T-cell (primary cell): ENCODE measurements at regions not wholly inside any gene's neighbourhood (a gene's known extent, or its start where the extent isn't known, plus 50 kb on each side); places are given as distances from the start of the nearest gene placed in this dataset.

Experiments used
- ATAC-seq, 4 experiments: fragments of 200-7000 bp in 3 of 4; fragments of 150-1000 bp in 1 of 4; cut with Tn5 transposase; replicated peaks in 1 of 4; 1 replicate in 3 of 4; 2 replicates in 1 of 4; pipeline ENCODE4 v1.10.0; 2021; ENCODE audit warnings: moderate library complexity in 3 of 4, mild to moderate bottlenecking in 2 of 4, moderate number of reproducible peaks in 1 of 4
- CTCF ChIA-PET, 2 donors: fragments of 300-600 bp; sonication (Branson Sonifier 250); formaldehyde crosslinking; loops; one replicate each; lab custom pipeline; 2022; ENCODE audit warnings: antibody characterized with exemption in 2 of 2; lab: Charles Lee
- POLR2A ChIA-PET, 2 donors: fragments of 300-600 bp; sonication (Branson Sonifier 250); formaldehyde crosslinking; loops; one replicate each; lab custom pipeline; 2022; ENCODE audit warnings: antibody characterized with exemption in 2 of 2; lab: Charles Lee
- DNase-seq, 35 experiments: peaks; one replicate each; pipeline versions ENCODE4 v3.0.0 to v3.0.0-alpha.2; 2013 to 2023
- H3K27ac ChIP-seq: one replicate; pipeline ENCODE4 v1.5.1; 2013; ENCODE audit warnings: low read length
- H3K27me3 ChIP-seq, 2 experiments: replicated peaks in 1 of 2; 1 replicate in 1 of 2; 2 replicates in 1 of 2; pipeline versions ENCODE4 v1.6.1 to v1.7.0; 2013; ENCODE audit warnings: low read length in 1 of 2, mixed read lengths in 1 of 2; ENCODE audit not compliant: control insufficient read depth in 2 of 2, insufficient read depth in 2 of 2; ENCODE audit errors: extremely low read depth in 1 of 2
- H3K36me3 ChIP-seq, 2 donors: 1 replicate in 1 of 2; 2 replicates in 1 of 2; pipeline versions ENCODE4 v1.6.1 to v1.7.0; 2013; ENCODE audit warnings: low read length in 1 of 2; ENCODE audit not compliant: control insufficient read depth in 2 of 2, insufficient read depth in 1 of 2; ENCODE audit errors: extremely low read depth in 1 of 2
- H3K4me1 ChIP-seq, 2 experiments: 1 replicate in 1 of 2; 2 replicates in 1 of 2; pipeline versions ENCODE4 v1.6.1 to v1.7.0; 2013; ENCODE audit warnings: low read length in 2 of 2, mixed read lengths in 1 of 2; ENCODE audit not compliant: insufficient read depth in 2 of 2, control insufficient read depth in 1 of 2; ENCODE audit errors: extremely low read depth in 1 of 2
- H3K4me3 ChIP-seq, 2 donors: 1 replicate in 1 of 2; 2 replicates in 1 of 2; pipeline versions ENCODE4 v1.5.1 to v1.7.0; 2013; ENCODE audit warnings: mild to moderate bottlenecking in 2 of 2, low read length in 1 of 2, moderate library complexity in 1 of 2; ENCODE audit not compliant: control insufficient read depth in 1 of 2; ENCODE audit errors: extremely low read depth in 1 of 2
- H3K9me3 ChIP-seq: 2 replicates; pipeline ENCODE4 v1.7.0; 2013
- H3K27ac Mint-ChIP-seq, 2 donors: one replicate each; pipeline ENCODE4 v1.8.0; 2020 to 2021; ENCODE audit warnings: mild to moderate bottlenecking in 2 of 2, mixed read lengths in 2 of 2
- H3K27me3 Mint-ChIP-seq, 2 donors: one replicate each; pipeline ENCODE4 v1.8.0; 2021 to 2022; ENCODE audit warnings: mixed read lengths in 2 of 2
- H3K36me3 Mint-ChIP-seq: one replicate; pipeline ENCODE4 v1.8.0; 2021; ENCODE audit warnings: mixed read lengths
- H3K4me1 Mint-ChIP-seq, 3 donors: one replicate each; pipeline ENCODE4 v1.8.0; 2020 to 2022; ENCODE audit warnings: mixed read lengths in 3 of 3, mild to moderate bottlenecking in 1 of 3
- H3K4me3 Mint-ChIP-seq, 3 donors: one replicate each; pipeline ENCODE4 v1.8.0; 2020 to 2022; ENCODE audit warnings: mild to moderate bottlenecking in 3 of 3, mixed read lengths in 3 of 3, moderate library complexity in 3 of 3
- H3K9me3 Mint-ChIP-seq, 3 donors: one replicate each; pipeline ENCODE4 v1.8.0; 2020 to 2022; ENCODE audit warnings: mixed read lengths in 3 of 3
- WGBS: methylation state at CpG from one replicate; pipeline ENCODE4 v1.1.5; 2013; ENCODE audit warnings: missing lambda C conversion rate; ENCODE audit not compliant: insufficient coverage; 5-methylcytosine and 5-hydroxymethylcytosine counted together

DNA sequence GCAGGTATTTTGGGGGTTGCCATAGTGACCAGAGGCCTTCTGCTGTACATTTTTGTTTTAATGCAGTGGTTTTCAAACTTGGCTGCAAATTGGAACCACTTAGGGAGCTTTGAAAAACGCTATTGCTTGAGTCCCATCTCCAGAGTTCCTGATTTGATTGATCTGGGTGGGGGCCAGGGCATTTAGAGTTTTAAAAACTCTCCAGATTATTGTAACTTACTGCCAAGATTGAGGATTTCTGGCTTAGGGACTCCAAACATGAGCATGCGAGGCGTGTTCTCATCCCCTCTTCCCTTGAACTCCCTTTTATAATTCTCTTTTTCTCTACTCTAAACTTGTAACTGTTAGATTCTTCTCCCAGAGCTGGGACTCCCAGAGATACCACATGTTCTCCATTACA, 340.8 kb upstream of the SUCLG2 start:
- H3K36me3 Mint-ChIP-seq: peaks cover under 1% of the 10 kb centered on the region
- DNase-seq (no peak), ATAC-seq (no peak)
- no peaks in the 10 kb centered on the region for H3K36me3 ChIP-seq
- no peak overlapping the region for H3K4me3 ChIP-seq
- no peak overlapping the region for H3K27ac ChIP-seq
- H3K27me3 ChIP-seq: no peaks in the 10 kb centered on the region
- CTCF ChIA-PET: no interaction called here
- H3K4me1 Mint-ChIP-seq: peaks cover 0 to 8% (median 0%) of the 10 kb centered on the region in 3 donors
- no peak overlapping the region for H3K4me3 Mint-ChIP-seq
- no peaks in the 10 kb centered on the region for H3K9me3 ChIP-seq
- no peak overlapping the region for H3K27ac Mint-ChIP-seq
- H3K9me3 Mint-ChIP-seq: no peaks in the 10 kb centered on the region
- no peaks in the 10 kb centered on the region for H3K4me1 ChIP-seq
- 50% methylated on average over 2 of the region's 3 CpGs for WGBS
- POLR2A ChIA-PET: interaction anchor here in 1 of 2 donors (0.6 kb wide), 1 partner anchor 13 kb away, joined by 3 read pairs; no protein-coding TSS in a partner anchor
- peaks cover 1 to 8% of the 10 kb centered on the region in 2 donors for H3K27me3 Mint-ChIP-seq

DNA sequence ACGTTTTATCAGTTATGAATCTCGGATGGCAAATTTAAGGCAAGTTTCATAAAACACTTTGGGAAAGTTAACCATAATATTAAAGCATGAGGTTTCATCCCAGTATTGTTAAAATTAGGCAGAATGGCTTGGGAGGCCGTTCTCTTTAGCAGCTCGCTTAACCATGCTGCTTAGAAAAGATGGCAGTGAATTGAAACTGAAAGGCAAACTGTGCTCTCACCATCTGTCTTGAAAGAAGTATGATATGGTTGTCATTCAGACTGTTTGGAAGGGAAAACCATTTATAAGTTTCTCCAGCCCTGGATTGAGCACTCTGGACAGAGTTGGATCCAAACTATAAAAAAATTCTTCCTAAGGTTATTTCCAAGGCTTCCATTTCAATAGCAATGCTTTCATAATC, 332.3 kb upstream of the SUCLG2 start:
- ChIA-PET POLR2A (no interaction called here), CTCF (no interaction called here)
- H3K27ac ChIP-seq: no peak overlapping the region
- Mint-ChIP-seq H3K27me3 (peaks cover 0 to 1% of the 10 kb centered on the region in 2 donors), H3K27ac (no peak overlapping the region), H3K4me3 (no peak overlapping the region), H3K4me1 (peaks cover 0 to 8% (median 0%) of the 10 kb centered on the region in 3 donors), H3K36me3 (no peaks in the 10 kb centered on the region), H3K9me3 (peaks cover 0 to 3% (median 0%) of the 10 kb centered on the region in 3 donors)
- ATAC-seq (no peak), DNase-seq (no peak)
- H3K27me3 ChIP-seq: no peaks in the 10 kb centered on the region
- no peaks in the 10 kb centered on the region for H3K9me3 ChIP-seq
- no CpG with 5 or more reads among the region's 4 CpGs for WGBS
- H3K36me3 ChIP-seq: no peaks in the 10 kb centered on the region
- no peak overlapping the region for H3K4me3 ChIP-seq
- H3K4me1 ChIP-seq: no peaks in the 10 kb centered on the region

DNA sequence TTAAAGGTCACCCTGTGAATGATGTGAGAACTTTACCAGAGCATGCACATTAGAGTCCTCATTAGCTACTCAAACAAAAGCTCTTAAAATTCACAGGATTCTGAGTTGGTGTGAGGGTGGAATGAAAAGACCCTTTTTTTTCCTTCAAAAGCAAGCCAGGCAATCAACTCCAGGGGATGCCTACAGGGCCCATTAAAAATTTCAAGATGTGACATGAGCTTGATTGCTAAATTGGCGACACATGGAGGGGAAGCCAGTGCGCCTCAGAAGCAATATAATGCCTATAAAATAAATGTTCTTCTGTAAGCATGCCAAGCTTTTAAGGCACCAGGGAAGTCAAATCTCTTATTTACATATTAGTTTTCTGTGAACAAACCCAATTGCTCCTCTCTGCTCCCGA, 328.8 kb upstream of the SUCLG2 start:
- Histone ChIP-seq H3K27ac (no peak overlapping the region), H3K9me3 (no peaks in the 10 kb centered on the region), H3K4me3 (no peak overlapping the region), H3K27me3 (no peaks in the 10 kb centered on the region), H3K4me1 (no peaks in the 10 kb centered on the region), H3K36me3 (no peaks in the 10 kb centered on the region)
- Mint-ChIP-seq H3K27ac (no peak overlapping the region), H3K27me3 (peaks cover 0 to 1% of the 10 kb centered on the region in 2 donors), H3K9me3 (peaks cover 0 to 3% (median 0%) of the 10 kb centered on the region in 3 donors), H3K4me3 (no peak overlapping the region), H3K36me3 (no peaks in the 10 kb centered on the region), H3K4me1 (no peaks in the 10 kb centered on the region)
- POLR2A ChIA-PET: no interaction called here
- no peak for DNase-seq
- CTCF ChIA-PET: interaction anchor here (0.7 kb wide), 2 partner anchors 207 to 599 kb away, joined by 3 read pairs; no protein-coding TSS in a partner anchor
- ATAC-seq: no peak
- 86% methylated on average over 1 of the region's 3 CpGs for WGBS

DNA sequence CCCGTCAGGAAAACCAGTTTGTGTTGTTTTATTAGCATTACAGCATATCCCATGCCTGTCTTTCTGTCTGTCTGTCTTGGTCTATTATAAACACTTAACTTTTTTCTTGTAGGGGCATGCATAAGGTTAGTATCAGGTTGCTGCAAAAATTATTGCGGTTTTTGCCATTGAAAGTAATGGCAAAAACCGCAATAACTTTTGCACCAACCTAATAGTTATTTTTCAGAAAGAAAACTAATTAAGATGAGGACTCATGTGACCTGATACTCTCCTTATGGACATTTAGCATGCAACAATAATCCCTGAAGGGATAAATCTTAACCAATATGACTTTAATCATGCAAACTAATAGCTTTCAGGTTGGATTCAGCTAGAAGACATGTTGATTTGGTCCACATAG, 326.7 kb upstream of the SUCLG2 start:
- Histone ChIP-seq H3K4me1 (no peaks in the 10 kb centered on the region), H3K27me3 (no peaks in the 10 kb centered on the region), H3K36me3 (no peaks in the 10 kb centered on the region), H3K9me3 (no peaks in the 10 kb centered on the region), H3K27ac (no peak overlapping the region), H3K4me3 (no peak overlapping the region)
- H3K27me3 Mint-ChIP-seq: no peaks in the 10 kb centered on the region
- CTCF ChIA-PET: interaction anchor here in 1 of 2 donors (0.6 kb wide), 1 partner anchor 32 kb away, joined by 3 read pairs; no protein-coding TSS in a partner anchor
- no peaks in the 10 kb centered on the region for H3K4me1 Mint-ChIP-seq
- H3K27ac Mint-ChIP-seq: no peak overlapping the region
- WGBS: 80% methylated on average over 1 of the region's 3 CpGs
- DNase-seq (no peak), ATAC-seq (no peak)
- POLR2A ChIA-PET: no interaction called here
- no peaks in the 10 kb centered on the region for H3K9me3 Mint-ChIP-seq
- no peak overlapping the region for H3K4me3 Mint-ChIP-seq
- H3K36me3 Mint-ChIP-seq: no peaks in the 10 kb centered on the region

DNA sequence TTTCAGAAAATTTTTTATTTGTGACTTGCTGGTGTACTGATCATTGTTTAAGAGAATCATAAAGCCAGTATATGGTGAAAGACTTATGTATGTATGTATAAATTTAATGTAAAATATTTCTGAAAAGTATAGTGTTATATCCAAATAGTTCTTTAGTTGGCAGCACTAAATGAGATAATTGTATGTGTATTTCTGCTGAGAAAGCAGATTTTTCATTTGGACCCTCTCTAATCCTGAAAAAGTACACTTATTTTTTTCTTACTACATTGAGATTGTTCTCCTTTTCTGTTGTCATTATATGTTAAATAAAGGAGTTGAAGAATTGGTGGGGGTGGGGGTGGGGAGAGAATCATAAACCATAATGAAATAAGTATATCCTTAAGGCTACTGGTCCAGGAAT, 324.9 kb upstream of the SUCLG2 start:
- H3K27ac Mint-ChIP-seq: no peak overlapping the region
- Histone ChIP-seq H3K4me3 (no peak overlapping the region), H3K4me1 (no peaks in the 10 kb centered on the region), H3K36me3 (no peaks in the 10 kb centered on the region), H3K9me3 (no peaks in the 10 kb centered on the region), H3K27me3 (no peaks in the 10 kb centered on the region), H3K27ac (no peak overlapping the region)
- DNase-seq: no peak
- ChIA-PET POLR2A (no interaction called here), CTCF (no interaction called here)
- no peaks in the 10 kb centered on the region for H3K27me3 Mint-ChIP-seq
- H3K4me3 Mint-ChIP-seq: no peak overlapping the region
- ATAC-seq: no peak
- no peaks in the 10 kb centered on the region for H3K4me1 Mint-ChIP-seq
- H3K36me3 Mint-ChIP-seq: no peaks in the 10 kb centered on the region
- no peaks in the 10 kb centered on the region for H3K9me3 Mint-ChIP-seq

DNA sequence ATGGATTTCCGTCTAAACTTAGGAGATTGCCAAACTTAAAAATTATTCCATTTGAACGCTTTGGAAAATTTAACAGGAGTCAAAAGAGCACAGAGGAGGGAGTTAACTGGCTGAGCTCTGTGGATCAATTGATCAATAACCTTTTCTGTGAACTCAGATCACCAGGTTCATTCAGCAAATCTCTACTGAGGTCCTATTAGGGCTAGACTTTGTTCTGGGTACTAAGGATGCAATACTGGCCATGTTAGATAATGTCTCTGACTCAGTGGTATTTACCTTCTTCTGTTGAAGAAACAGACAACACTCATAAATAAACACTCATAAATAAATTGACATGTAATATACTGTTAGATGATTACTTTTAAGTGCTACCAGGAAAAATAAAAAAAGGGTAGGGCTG, 323.4 kb upstream of the SUCLG2 start:
- H3K4me3 ChIP-seq: no peak overlapping the region
- H3K36me3 Mint-ChIP-seq: no peaks in the 10 kb centered on the region

DNA sequence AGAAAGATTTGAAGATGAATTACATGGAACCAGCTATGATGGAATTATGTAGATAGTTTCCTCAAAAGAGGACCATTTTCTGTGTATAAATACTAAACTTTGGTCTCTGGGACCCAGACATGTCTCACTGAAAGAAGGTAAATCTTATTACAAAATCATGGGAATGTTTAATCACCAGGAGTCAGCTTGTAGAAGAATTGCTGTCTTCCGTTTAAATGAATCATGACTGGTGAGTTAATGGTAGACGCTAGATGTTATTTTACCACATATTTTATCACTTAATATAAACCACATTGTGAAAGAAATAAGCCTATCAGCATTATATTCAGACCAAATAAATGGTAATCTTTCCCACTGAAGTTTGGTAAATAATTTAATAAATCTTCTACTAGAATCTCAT, 322.3 kb upstream of the SUCLG2 start:
- no peaks in the 10 kb centered on the region for H3K9me3 ChIP-seq
- ATAC-seq (no peak), DNase-seq (no peak)
- Mint-ChIP-seq H3K27ac (no peak overlapping the region), H3K27me3 (no peaks in the 10 kb centered on the region), H3K36me3 (no peaks in the 10 kb centered on the region), H3K4me3 (no peak overlapping the region), H3K4me1 (no peaks in the 10 kb centered on the region), H3K9me3 (peaks cover 0 to 3% (median 0%) of the 10 kb centered on the region in 3 donors)
- no peak overlapping the region for H3K4me3 ChIP-seq
- POLR2A ChIA-PET: no interaction called here
- H3K27ac ChIP-seq: no peak overlapping the region
- H3K27me3 ChIP-seq: no peaks in the 10 kb centered on the region
- WGBS: no CpG with 5 or more reads among the region's 2 CpGs
- CTCF ChIA-PET: no interaction called here
- no peaks in the 10 kb centered on the region for H3K36me3 ChIP-seq
- no peaks in the 10 kb centered on the region for H3K4me1 ChIP-seq

More for the DNA sequence above, 323.4 kb upstream of the SUCLG2 start:
- Mint-ChIP-seq H3K4me1 (no peaks in the 10 kb centered on the region), H3K27ac (no peak overlapping the region), H3K4me3 (no peak overlapping the region), H3K27me3 (no peaks in the 10 kb centered on the region), H3K9me3 (peaks cover 0 to 3% (median 0%) of the 10 kb centered on the region in 3 donors)
- no peak for ATAC-seq
- Histone ChIP-seq H3K27me3 (no peaks in the 10 kb centered on the region), H3K27ac (no peak overlapping the region), H3K4me1 (no peaks in the 10 kb centered on the region), H3K9me3 (no peaks in the 10 kb centered on the region), H3K36me3 (no peaks in the 10 kb centered on the region)
- POLR2A ChIA-PET: interaction anchor here in 1 of 2 donors (0.6 kb wide), 1 partner anchor 1987 kb away, joined by 9 read pairs; no protein-coding TSS in a partner anchor
- WGBS: no CpG with 5 or more reads among the region's 2 CpGs
- CTCF ChIA-PET: interaction anchor here in 1 of 2 donors (0.6 kb wide), 1 partner anchor 630 kb away, joined by 3 read pairs; no protein-coding TSS in a partner anchor
- no peak for DNase-seq
